Transverse colon (tissue), 3 donors: ENCODE measurements at regions not wholly inside any gene's neighbourhood (a gene's known extent, or its start where the extent isn't known, plus 50 kb on each side); places are given as distances from the start of the nearest gene placed in this dataset.

Source experiments
- CTCF ChIP-seq, 5 experiments: fragments of 200-600 bp in 3 of 5; fragments of 450-650 bp in 2 of 5; sonication (generic) in 3 of 5; IDR thresholded peaks; 1 replicate in 2 of 5; 2 replicates in 3 of 5; pipeline ENCODE4 v1.5.1; 2016 to 2017; ENCODE audit warnings: antibody characterized with exemption in 5 of 5, inconsistent platforms in 3 of 5, mild to moderate bottlenecking in 2 of 5, moderate library complexity in 1 of 5
- EP300 ChIP-seq: sonication (generic); formaldehyde crosslinking; IDR thresholded peaks from one replicate; pipeline ENCODE4 v1.6.1; 2017; ENCODE audit warnings: antibody characterized with exemption, low read depth

- no peak for TF ChIP-seq CTCF (IDR thresholded peaks at IDR 0.05)
- no peak for TF ChIP-seq EP300
Measured at GRCh38 chr10:37700886-37701780, 156.3 kb downstream of the ZNF248 start.
